ENCODE measurements at regions not wholly inside any gene's neighbourhood (a gene's known extent, or its start where the extent isn't known, plus 50 kb on each side); places are given as distances from the start of the nearest gene placed in this dataset.

GRCh38 chr12:4109826-4110225 is 163.7 kb upstream of the CCND2 start:
- TF ChIP-seq POLR2AphosphoS5 (IDR thresholded peaks at IDR 0.05): no peak
- TF ChIP-seq CTCF (IDR thresholded peaks at IDR 0.05): no peak
- no peak for TF ChIP-seq POLR2A (IDR thresholded peaks at IDR 0.05)
- no peak for TF ChIP-seq EP300 (IDR thresholded peaks at IDR 0.05)

All from suprapubic skin (tissue), 4 donors.